Neural crest cell (in vitro differentiated cells): ENCODE measurements at regions not wholly inside any gene's neighbourhood (a gene's known extent, or its start where the extent isn't known, plus 50 kb on each side); places are given as distances from the start of the nearest gene placed in this dataset.

Experiments
- DNase-seq: peaks from one replicate; pipeline ENCODE4 v3.0.0; 2021; ENCODE audit warnings: low read depth, mixed read lengths, low spot score
- H3K27ac Mint-ChIP-seq: one replicate; pipeline ENCODE4 v1.8.0; 2021; ENCODE audit warnings: mild to moderate bottlenecking, mixed read lengths; ENCODE audit not compliant: unreplicated experiment
- H3K27me3 Mint-ChIP-seq: 2 replicates; pipeline ENCODE4 v1.8.0; 2021; ENCODE audit warnings: low read depth, mild to moderate bottlenecking, mixed read lengths
- H3K36me3 Mint-ChIP-seq: 2 replicates; pipeline ENCODE4 v1.8.0; 2021; ENCODE audit warnings: low read depth, mild to moderate bottlenecking, mixed read lengths
- H3K4me1 Mint-ChIP-seq: 2 replicates; pipeline ENCODE4 v1.8.0; 2021; ENCODE audit warnings: mixed read lengths
- H3K4me3 Mint-ChIP-seq: one replicate; pipeline ENCODE4 v1.8.0; 2021; ENCODE audit warnings: mild to moderate bottlenecking, mixed read lengths
- H3K9me3 Mint-ChIP-seq: 2 replicates; pipeline ENCODE4 v1.8.0; 2021; ENCODE audit warnings: mixed read lengths
- TF ChIP-seq, protein P1 (sequence below): fragments of 200-600 bp; sonication (generic); conservative IDR thresholded peaks from 2 replicates; pipeline ENCODE4 v1.5.0; 2021; ENCODE audit warnings: antibody characterized with exemption, mild to moderate bottlenecking

DNA sequence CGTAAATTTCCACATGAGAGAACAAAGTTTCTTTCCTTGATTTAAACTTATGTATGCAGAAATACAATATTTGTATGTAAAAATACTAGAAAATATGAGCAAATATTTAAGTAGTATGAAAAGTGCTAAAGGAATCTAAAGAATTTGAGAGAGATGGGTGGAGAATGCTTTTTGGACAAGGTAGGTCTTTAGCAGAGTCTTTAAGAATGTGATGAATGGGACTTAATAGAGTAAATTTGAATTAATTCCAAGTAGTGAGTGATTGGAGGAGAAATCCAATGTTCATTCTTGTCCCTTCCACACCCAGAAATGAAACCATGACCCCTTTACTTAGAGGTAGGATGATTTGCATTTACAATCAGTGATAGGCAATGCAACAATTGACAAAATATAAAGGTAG lies 570.9 kb upstream of the ZFP42 start:
- no peaks in the 10 kb centered on the region for H3K4me1 Mint-ChIP-seq
- TF ChIP-seq, protein P1, sequence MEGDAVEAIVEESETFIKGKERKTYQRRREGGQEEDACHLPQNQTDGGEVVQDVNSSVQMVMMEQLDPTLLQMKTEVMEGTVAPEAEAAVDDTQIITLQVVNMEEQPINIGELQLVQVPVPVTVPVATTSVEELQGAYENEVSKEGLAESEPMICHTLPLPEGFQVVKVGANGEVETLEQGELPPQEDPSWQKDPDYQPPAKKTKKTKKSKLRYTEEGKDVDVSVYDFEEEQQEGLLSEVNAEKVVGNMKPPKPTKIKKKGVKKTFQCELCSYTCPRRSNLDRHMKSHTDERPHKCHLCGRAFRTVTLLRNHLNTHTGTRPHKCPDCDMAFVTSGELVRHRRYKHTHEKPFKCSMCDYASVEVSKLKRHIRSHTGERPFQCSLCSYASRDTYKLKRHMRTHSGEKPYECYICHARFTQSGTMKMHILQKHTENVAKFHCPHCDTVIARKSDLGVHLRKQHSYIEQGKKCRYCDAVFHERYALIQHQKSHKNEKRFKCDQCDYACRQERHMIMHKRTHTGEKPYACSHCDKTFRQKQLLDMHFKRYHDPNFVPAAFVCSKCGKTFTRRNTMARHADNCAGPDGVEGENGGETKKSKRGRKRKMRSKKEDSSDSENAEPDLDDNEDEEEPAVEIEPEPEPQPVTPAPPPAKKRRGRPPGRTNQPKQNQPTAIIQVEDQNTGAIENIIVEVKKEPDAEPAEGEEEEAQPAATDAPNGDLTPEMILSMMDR, result no peak
- no peak overlapping the region for H3K27ac Mint-ChIP-seq

DNA sequence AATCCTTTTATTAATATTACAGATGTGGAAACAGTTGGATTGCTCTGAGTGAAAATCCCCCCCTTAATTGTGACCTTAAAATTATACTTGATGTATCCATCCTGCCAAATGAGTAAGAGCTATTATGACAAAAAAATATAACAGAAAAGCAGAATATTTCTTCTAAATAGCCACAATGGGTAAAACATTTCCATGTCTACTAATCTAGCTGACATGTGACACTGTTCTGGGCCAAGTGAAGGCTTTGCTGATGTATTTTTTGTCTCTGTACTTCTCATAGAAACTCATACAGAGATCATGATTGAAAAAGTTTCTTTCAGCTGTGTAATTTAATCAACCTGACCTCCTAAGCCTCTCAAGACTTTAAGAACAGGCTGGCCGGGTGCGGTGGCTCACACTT lies 569.1 kb upstream of the ZFP42 start:
- H3K27me3 Mint-ChIP-seq, result no peaks in the 10 kb centered on the region
- H3K4me3 Mint-ChIP-seq, result no peak overlapping the region
- TF ChIP-seq, protein P1, result no peak
- H3K36me3 Mint-ChIP-seq, result no peaks in the 10 kb centered on the region
- no peak overlapping the region for H3K27ac Mint-ChIP-seq
- no peaks in the 10 kb centered on the region for H3K4me1 Mint-ChIP-seq
- no peaks in the 10 kb centered on the region for H3K9me3 Mint-ChIP-seq
- no peak for DNase-seq

More for the DNA sequence above, 570.9 kb upstream of the ZFP42 start:
- H3K9me3 Mint-ChIP-seq, result no peaks in the 10 kb centered on the region
- H3K36me3 Mint-ChIP-seq, result no peaks in the 10 kb centered on the region
- H3K4me3 Mint-ChIP-seq, result no peak overlapping the region
- H3K27me3 Mint-ChIP-seq, result no peaks in the 10 kb centered on the region
- DNase-seq, result no peak

GRCh38 chr4:187432310-187432709 lies 563.3 kb upstream of the ZFP42 start:
- DNase-seq, result no peak
- Mint-ChIP-seq H3K4me3 (no peak overlapping the region), H3K36me3 (no peaks in the 10 kb centered on the region), H3K27ac (no peak overlapping the region), H3K27me3 (peaks cover 2% of the 10 kb centered on the region), H3K9me3 (no peaks in the 10 kb centered on the region), H3K4me1 (no peaks in the 10 kb centered on the region)
- TF ChIP-seq, protein P1, result no peak

- peaks cover 5% of the 10 kb centered on the region for H3K9me3 Mint-ChIP-seq
- no peaks in the 10 kb centered on the region for H3K4me1 Mint-ChIP-seq
- no peak overlapping the region for H3K4me3 Mint-ChIP-seq
- TF ChIP-seq, protein P1, result no peak
- peaks cover 2% of the 10 kb centered on the region for H3K27me3 Mint-ChIP-seq
- no peaks in the 10 kb centered on the region for H3K36me3 Mint-ChIP-seq
- no peak for DNase-seq
- no peak overlapping the region for H3K27ac Mint-ChIP-seq
These were observed 562.4 kb upstream of the ZFP42 start for GRCh38 chr4:187433141-187433540.

DNA sequence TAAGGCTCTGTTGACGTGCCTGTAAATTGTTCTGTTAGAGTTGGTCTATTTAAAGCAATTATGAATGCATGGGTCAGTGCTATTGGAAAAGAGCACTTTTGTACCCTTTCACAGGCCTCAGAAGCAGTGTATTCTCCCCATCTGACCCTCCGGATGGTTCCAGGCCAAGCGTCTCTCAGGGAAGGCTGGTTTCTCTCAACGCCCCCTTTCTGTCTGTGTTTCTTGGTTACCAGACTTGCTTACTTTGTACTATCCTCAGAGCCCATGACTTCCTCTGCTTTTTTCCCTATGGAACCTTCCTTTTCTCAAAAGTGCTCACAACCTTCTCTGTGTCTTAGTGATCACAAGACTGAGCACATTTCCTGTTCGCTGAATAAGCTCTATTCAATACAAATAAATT lies 559.3 kb upstream of the ZFP42 start:
- peaks cover 2% of the 10 kb centered on the region for H3K27me3 Mint-ChIP-seq
- DNase-seq, result no peak
- TF ChIP-seq, protein P1, result no peak
- H3K4me3 Mint-ChIP-seq, result no peak overlapping the region
- H3K4me1 Mint-ChIP-seq, result no peaks in the 10 kb centered on the region
- H3K36me3 Mint-ChIP-seq, result no peaks in the 10 kb centered on the region
- no peak overlapping the region for H3K27ac Mint-ChIP-seq
- peaks cover 7% of the 10 kb centered on the region for H3K9me3 Mint-ChIP-seq

DNA sequence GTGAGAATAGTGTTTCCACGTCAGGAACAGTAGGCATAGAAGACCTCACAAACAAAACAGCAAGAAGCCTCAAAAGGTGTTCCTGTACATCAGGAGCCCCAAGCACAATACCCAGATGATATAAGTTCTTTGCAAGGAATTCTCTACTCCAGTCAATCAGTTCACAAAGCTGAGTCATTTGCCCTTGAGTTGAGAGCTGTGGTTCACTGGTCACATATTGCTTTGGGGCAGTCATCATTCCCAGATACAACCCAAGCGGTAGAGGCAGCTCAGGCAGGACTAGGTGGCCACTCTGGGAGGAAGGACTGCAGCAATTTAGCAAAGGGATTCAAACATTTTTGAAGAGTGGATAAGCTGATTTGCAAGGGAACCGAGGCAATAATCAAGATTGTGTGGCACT lies 551.5 kb upstream of the ZFP42 start:
- Mint-ChIP-seq H3K27me3 (no peaks in the 10 kb centered on the region), H3K27ac (no peak overlapping the region), H3K4me3 (no peak overlapping the region), H3K4me1 (no peaks in the 10 kb centered on the region), H3K9me3 (peaks cover 2% of the 10 kb centered on the region), H3K36me3 (no peaks in the 10 kb centered on the region)
- TF ChIP-seq, protein P1, result no peak
- DNase-seq, result no peak
